ENCODE measurements at regions not wholly inside any gene's neighbourhood (a gene's known extent, or its start where the extent isn't known, plus 50 kb on each side); places are given as distances from the start of the nearest gene placed in this dataset.

- H3K36me3 ChIP-seq (ENCODE audit: control insufficient read depth in 2 of 2, insufficient read depth in 1 of 2, low read length in 2 of 2), result no peaks in the 10 kb centered on the region
- no peaks in the 10 kb centered on the region for H3K4me1 ChIP-seq (ENCODE audit: control insufficient read depth, insufficient read depth, low read length)
- H3K4me3 ChIP-seq (ENCODE audit: low read depth, low read length), result no peak overlapping the region
- no peak overlapping the region for H3K27ac ChIP-seq (ENCODE audit: extremely low read depth, low read depth, low read length)
- no peaks in the 10 kb centered on the region for H3K9me3 ChIP-seq (ENCODE audit: control insufficient read depth, insufficient read depth, low read depth, low read length)
- POLR2A ChIA-PET, result no interaction called here
- CTCF ChIA-PET, result no interaction called here
- TF ChIP-seq ZNF473 (tag by site-specific recombination; IDR thresholded peaks at IDR 0.05), result no peak
These were observed 504.7 kb downstream of the LRFN5 start for GRCh38 chr14:42111355-42111754.

GRCh38 chr14:42110167-42110566 is 503.5 kb downstream of the LRFN5 start:
- Histone ChIP-seq H3K4me3 (ENCODE audit: low read depth, low read length) (no peak overlapping the region), H3K36me3 (ENCODE audit: control insufficient read depth in 2 of 2, insufficient read depth in 1 of 2, low read length in 2 of 2) (no peaks in the 10 kb centered on the region), H3K27ac (ENCODE audit: extremely low read depth, low read depth, low read length) (no peak overlapping the region), H3K4me1 (ENCODE audit: control insufficient read depth, insufficient read depth, low read length) (no peaks in the 10 kb centered on the region), H3K9me3 (ENCODE audit: control insufficient read depth, insufficient read depth, low read depth, low read length) (no peaks in the 10 kb centered on the region)
- ChIA-PET CTCF (no interaction called here), POLR2A (no interaction called here)
- TF ChIP-seq ZNF654 (tag by site-specific recombination; IDR thresholded peaks at IDR 0.05; ENCODE audit: low read depth) (peak; percentile 39), ZNF792 (tag by site-specific recombination; IDR thresholded peaks at IDR 0.05) (no peak), ZNF341 (tag by site-specific recombination; IDR thresholded peaks at IDR 0.05; ENCODE audit: low read depth) (no peak)

- H3K36me3 ChIP-seq (ENCODE audit: control insufficient read depth in 2 of 2, insufficient read depth in 1 of 2, low read length in 2 of 2), result no peaks in the 10 kb centered on the region
- H3K4me1 ChIP-seq (ENCODE audit: control insufficient read depth, insufficient read depth, low read length), result no peaks in the 10 kb centered on the region
- H3K27ac ChIP-seq (ENCODE audit: extremely low read depth, low read depth, low read length), result no peak overlapping the region
- H3K4me3 ChIP-seq (ENCODE audit: low read depth, low read length), result no peak overlapping the region
- POLR2A ChIA-PET, result no interaction called here
- H3K9me3 ChIP-seq (ENCODE audit: control insufficient read depth, insufficient read depth, low read depth, low read length), result no peaks in the 10 kb centered on the region
- TF ChIP-seq PRDM1 (tag by site-specific recombination; IDR thresholded peaks at IDR 0.05) (no peak), ZSCAN16 (tag by site-specific recombination; IDR thresholded peaks at IDR 0.05) (no peak), ZNF626 (tag by site-specific recombination; IDR thresholded peaks at IDR 0.05) (no peak), ZNF280C (tag by site-specific recombination; IDR thresholded peaks at IDR 0.05) (no peak), HOXC10 (CRISPR knock-in tag; IDR thresholded peaks at IDR 0.05) (no peak), ZNF791 (tag by site-specific recombination; IDR thresholded peaks at IDR 0.05) (no peak), ZFP69B (tag by site-specific recombination; IDR thresholded peaks at IDR 0.05) (no peak), CTCF (tag by site-specific recombination; IDR thresholded peaks at IDR 0.05) (no peak), ZBTB11 (tag by site-specific recombination; conservative IDR thresholded peaks at IDR 0.05; ENCODE audit: low read depth) (no peak), ZNF548 (tag by site-specific recombination; IDR thresholded peaks at IDR 0.05) (no peak), ZNF24 (tag by site-specific recombination; IDR thresholded peaks at IDR 0.05) (no peak)
- CTCF ChIA-PET, result no interaction called here
These were observed 488.5 kb downstream of the LRFN5 start for GRCh38 chr14:42095155-42095554.

Data from HEK293 (cell line).